ENCODE measurements at regions not wholly inside any gene's neighbourhood (a gene's known extent, or its start where the extent isn't known, plus 50 kb on each side); places are given as distances from the start of the nearest gene placed in this dataset.

DNA sequence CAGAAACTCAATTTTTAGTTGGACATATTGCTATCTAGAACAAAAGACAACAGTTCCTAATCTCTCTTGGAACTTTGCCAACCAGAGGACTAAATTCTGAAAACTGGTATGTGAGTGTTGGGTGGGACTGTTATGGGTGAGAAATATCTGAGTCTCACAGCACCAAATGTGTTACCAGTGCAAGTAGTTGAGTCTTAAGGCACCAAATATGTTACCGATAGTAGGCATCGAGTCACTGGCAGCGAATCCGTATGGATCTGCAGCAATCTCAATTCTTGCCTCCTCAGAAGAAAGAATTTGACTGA lies 575.2 kb downstream of the DACH1 start:
- FAIRE-seq (no peak), ATAC-seq (no peak), DNase-seq (ENCODE audit: low spot score) (no peak)
- H3K4me1 ChIP-seq (ENCODE audit: insufficient read depth, low read length): no peaks in the 10 kb centered on the region; the same call in 1 of the 2 replicates
- no peak overlapping the region for H3K4me3 ChIP-seq (replicated peaks in 1 of 3; ENCODE audit: insufficient read depth in 1 of 3, low read depth in 2 of 3, low read length in 3 of 3)
- no peak overlapping the region for H2AFZ ChIP-seq (ENCODE audit: low read length)
- WGBS (ENCODE audit: low lambda C conversion rate): 94% methylated on average over 4 of the region's 4 CpGs
- H3K36me3 ChIP-seq (replicated peaks in 1 of 2; ENCODE audit: control insufficient read depth in 1 of 2, insufficient read depth in 2 of 2, low read length in 2 of 2): no peaks in the 10 kb centered on the region
- ChIA-PET CTCF (ENCODE audit: low intra/inter-chr PET ratio, low total read pairs) (no interaction called here), POLR2A (no interaction called here)
- in situ Hi-C loops (cut with HindIII; ENCODE audit: extremely low pct_ligation_motif_present, low pct_unique_long_range_greater_than_20kb): no loop called here
- no peaks in the 10 kb centered on the region for H3K9me3 ChIP-seq (ENCODE audit: low read length)
- no TSS peak for BruUV-seq (replicated peaks)
- H4K20me1 ChIP-seq (ENCODE audit: insufficient read depth, low read length): no peaks in the 10 kb centered on the region
- TF ChIP-seq EHMT2 (IDR thresholded peaks at IDR 0.05; ENCODE audit: borderline replicate concordance, low read depth, low read length) (no peak), ZNF367 (CRISPR knock-in tag; IDR thresholded peaks at IDR 0.05; ENCODE audit: borderline replicate concordance) (no peak), EZH2 (conservative IDR thresholded peaks at IDR 0.05; ENCODE audit: low read depth, low read length) (no peak), ZMYM2 (CRISPR knock-in tag; IDR thresholded peaks at IDR 0.05) (no peak), FOXC1 (CRISPR knock-in tag; IDR thresholded peaks at IDR 0.05; ENCODE audit: borderline replicate concordance) (no peak), ZBTB21 (CRISPR knock-in tag; IDR thresholded peaks at IDR 0.05) (no peak), ZNF160 (CRISPR knock-in tag; IDR thresholded peaks at IDR 0.05) (no peak), RFX1 (IDR thresholded peaks at IDR 0.05) (no peak), HOXA9 (CRISPR knock-in tag; IDR thresholded peaks at IDR 0.05; ENCODE audit: borderline replicate concordance) (no peak), HNRNPLL (IDR thresholded peaks at IDR 0.05; ENCODE audit: low read depth, low read length, poor library complexity, severe bottlenecking) (no peak), ELF1 (CRISPR knock-in tag; IDR thresholded peaks at IDR 0.05) (no peak), ZBTB38 (CRISPR knock-in tag; IDR thresholded peaks at IDR 0.05) (no peak), ZNF878 (CRISPR knock-in tag; IDR thresholded peaks at IDR 0.05) (no peak), ETV6 (CRISPR knock-in tag; conservative IDR thresholded peaks at IDR 0.05) (no peak), ZNF644 (CRISPR knock-in tag; IDR thresholded peaks at IDR 0.05; ENCODE audit: low read depth) (no peak), DBP (CRISPR knock-in tag; IDR thresholded peaks at IDR 0.05; ENCODE audit: not compliant biosample characterization) (no peak), ZFX (CRISPR knock-in tag; IDR thresholded peaks at IDR 0.05; ENCODE audit: low read depth) (no peak), ZNF383 (CRISPR knock-in tag; IDR thresholded peaks at IDR 0.05; ENCODE audit: borderline replicate concordance) (no peak), CCDC6 (CRISPR knock-in tag; IDR thresholded peaks at IDR 0.05) (no peak)
- TF ChIP-seq, protein P1, sequence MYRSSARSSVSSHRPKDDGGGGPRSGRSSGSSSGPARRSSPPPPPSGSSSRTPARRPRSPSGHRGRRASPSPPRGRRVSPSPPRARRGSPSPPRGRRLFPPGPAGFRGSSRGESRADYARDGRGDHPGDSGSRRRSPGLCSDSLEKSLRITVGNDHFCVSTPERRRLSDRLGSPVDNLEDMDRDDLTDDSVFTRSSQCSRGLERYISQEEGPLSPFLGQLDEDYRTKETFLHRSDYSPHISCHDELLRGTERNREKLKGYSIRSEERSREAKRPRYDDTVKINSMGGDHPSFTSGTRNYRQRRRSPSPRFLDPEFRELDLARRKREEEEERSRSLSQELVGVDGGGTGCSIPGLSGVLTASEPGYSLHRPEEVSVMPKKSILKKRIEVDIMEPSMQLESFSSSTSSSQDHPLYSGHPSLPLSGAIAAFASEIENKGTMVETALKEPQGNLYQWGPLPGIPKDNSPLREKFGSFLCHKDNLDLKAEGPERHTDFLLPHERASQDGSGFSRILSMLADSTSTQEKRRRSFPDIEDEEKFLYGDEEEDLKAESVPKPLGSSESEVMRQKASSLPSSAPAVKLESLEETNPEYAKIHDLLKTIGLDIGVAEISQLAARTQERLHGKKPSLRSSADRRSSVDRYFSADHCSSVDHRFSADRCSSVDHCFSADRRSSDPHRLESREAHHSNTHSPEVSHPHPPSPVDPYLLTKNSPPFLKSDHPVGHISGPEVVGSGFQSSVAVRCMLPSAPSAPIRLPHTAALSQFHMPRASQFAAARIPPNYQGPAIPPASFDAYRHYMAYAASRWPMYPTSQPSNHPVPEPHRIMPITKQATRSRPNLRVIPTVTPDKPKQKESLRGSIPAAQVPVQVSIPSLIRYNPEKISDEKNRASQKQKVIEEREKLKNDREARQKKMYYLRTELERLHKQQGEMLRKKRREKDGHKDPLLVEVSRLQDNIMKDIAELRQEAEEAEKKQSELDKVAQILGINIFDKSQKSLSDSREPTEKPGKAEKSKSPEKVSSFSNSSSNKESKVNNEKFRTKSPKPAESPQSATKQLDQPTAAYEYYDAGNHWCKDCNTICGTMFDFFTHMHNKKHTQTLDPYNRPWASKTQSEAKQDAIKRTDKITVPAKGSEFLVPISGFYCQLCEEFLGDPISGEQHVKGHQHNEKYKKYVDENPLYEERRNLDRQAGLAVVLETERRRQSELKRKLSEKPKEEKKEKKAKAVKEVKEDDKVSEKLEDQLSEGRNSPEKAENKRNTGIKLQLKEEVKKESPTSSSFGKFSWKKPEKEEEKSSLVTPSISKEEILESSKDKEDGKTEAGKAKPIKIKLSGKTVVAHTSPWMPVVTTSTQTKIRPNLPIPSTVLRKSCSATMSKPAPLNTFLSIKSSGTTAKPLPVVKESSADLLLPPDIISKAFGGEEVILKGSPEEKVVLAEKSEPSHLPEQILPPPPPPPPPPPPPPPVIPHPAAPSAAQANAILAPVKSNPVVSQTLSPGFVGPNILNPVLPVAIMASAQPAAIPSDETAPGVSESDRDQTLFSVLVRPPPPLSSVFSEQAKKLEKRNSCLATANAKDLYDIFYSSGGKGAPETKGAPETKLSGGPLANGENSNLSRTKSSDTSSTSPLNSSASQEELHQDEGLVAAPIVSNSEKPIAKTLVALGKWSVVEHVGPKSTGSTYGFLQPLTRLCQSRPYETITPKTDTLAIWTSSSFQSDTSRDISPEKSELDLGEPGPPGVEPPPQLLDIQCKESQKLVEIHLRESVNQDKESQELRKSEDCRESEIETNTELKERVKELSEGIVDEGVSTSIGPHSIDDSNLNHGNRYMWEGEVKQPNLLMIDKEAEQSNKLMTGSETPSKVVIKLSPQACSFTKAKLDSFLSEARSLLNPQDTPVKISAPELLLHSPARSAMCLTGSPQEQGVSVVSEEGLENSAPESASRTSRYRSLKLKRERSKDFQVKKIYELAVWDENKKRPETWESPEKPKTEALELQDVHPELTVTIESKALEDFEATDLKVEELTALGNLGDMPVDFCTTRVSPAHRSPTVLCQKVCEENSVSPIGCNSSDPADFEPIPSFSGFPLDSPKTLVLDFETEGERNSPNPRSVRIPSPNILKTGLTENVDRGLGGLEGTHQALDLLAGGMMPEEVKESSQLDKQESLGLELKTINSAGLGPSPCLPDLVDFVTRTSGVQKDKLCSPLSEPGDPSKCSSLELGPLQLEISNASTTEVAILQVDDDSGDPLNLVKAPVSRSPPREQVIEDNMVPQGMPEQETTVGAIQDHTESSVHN (CRISPR knock-in tag; IDR thresholded peaks at IDR 0.05): no peak
- no peaks in the 10 kb centered on the region for H3K79me2 ChIP-seq (ENCODE audit: insufficient read depth, low read length)
- no peak overlapping the region for H3K9ac ChIP-seq (ENCODE audit: insufficient read depth, low read depth, low read length)
- no peaks in the 10 kb centered on the region for H3K27me3 ChIP-seq (ENCODE audit: control insufficient read depth in 1 of 2, insufficient read depth in 2 of 2, low read length in 2 of 2)
- no peak overlapping the region for H3K27ac ChIP-seq (ENCODE audit: extremely low read length, insufficient read depth, low read length)
- no peak overlapping the region for H3K4me2 ChIP-seq (ENCODE audit: low read depth, low read length)
- intact Hi-C loops (cut with micrococcal nuclease; ENCODE audit: unreplicated experiment): no loop called here
